ENCODE measurements at regions not wholly inside any gene's neighbourhood (a gene's known extent, or its start where the extent isn't known, plus 50 kb on each side); places are given as distances from the start of the nearest gene placed in this dataset.
A peak's percentile ranks its signal among the peaks of the same experiment; 100 is the strongest.

DNA sequence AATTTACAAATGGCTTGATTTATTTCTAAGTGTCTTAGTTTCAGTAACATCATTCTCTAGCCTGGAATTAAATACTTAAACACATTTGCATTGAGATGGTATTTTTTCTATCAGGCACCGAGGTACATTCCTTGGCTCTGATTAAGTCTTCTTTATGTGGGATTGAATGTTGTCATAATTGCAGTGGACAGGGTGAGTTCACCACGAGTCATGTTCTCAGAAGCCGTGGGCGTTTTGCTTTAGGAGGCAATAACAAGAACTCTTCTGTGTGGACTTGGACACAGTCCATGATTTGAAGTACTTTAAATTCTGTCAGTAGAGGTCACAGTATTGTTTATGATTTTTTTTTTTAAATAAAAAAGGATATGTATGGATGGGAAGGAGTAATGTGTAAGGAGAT is 57.1 kb upstream of the EFHC2 start:
- peak; percentile 42 for FAIRE-seq
- no peak overlapping the region for H3K4me2 ChIP-seq (ENCODE audit: insufficient read depth, low read length)
- TF ChIP-seq MCM2 (IDR thresholded peaks at IDR 0.05; ENCODE audit: low read depth) (no peak), HEY1 (CRISPR knock-in tag; IDR thresholded peaks at IDR 0.05; ENCODE audit: borderline replicate concordance) (no peak), EGR1 (conservative IDR thresholded peaks at IDR 0.05) (peak; percentile 79)
- TF ChIP-seq, protein P1, sequence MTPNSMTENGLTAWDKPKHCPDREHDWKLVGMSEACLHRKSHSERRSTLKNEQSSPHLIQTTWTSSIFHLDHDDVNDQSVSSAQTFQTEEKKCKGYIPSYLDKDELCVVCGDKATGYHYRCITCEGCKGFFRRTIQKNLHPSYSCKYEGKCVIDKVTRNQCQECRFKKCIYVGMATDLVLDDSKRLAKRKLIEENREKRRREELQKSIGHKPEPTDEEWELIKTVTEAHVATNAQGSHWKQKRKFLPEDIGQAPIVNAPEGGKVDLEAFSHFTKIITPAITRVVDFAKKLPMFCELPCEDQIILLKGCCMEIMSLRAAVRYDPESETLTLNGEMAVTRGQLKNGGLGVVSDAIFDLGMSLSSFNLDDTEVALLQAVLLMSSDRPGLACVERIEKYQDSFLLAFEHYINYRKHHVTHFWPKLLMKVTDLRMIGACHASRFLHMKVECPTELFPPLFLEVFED (CRISPR knock-in tag; conservative IDR thresholded peaks at IDR 0.05): no peak
- TF ChIP-seq, protein P2, sequence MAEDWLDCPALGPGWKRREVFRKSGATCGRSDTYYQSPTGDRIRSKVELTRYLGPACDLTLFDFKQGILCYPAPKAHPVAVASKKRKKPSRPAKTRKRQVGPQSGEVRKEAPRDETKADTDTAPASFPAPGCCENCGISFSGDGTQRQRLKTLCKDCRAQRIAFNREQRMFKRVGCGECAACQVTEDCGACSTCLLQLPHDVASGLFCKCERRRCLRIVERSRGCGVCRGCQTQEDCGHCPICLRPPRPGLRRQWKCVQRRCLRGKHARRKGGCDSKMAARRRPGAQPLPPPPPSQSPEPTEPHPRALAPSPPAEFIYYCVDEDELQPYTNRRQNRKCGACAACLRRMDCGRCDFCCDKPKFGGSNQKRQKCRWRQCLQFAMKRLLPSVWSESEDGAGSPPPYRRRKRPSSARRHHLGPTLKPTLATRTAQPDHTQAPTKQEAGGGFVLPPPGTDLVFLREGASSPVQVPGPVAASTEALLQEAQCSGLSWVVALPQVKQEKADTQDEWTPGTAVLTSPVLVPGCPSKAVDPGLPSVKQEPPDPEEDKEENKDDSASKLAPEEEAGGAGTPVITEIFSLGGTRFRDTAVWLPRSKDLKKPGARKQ (CRISPR knock-in tag; IDR thresholded peaks at IDR 0.05): no peak
- WGBS (ENCODE audit: insufficient coverage, low coverage, missing lambda C conversion rate): 0% methylated on average over 4 of the region's 4 CpGs
- H4K20me1 ChIP-seq (replicated peaks; ENCODE audit: control insufficient read depth, insufficient read depth, low read length): no peaks in the 10 kb centered on the region
- intact Hi-C loops (cut with micrococcal nuclease) (no loop called here), in situ Hi-C loops (cut with MboI) (no loop called here)
- CTCF ChIA-PET (ENCODE audit: low intra/inter-chr PET ratio): no interaction called here
- no peaks in the 10 kb centered on the region for H3K9me3 ChIP-seq (replicated peaks; ENCODE audit: control insufficient read depth, insufficient read depth, low read depth, low read length)
- H3K27me3 ChIP-seq (ENCODE audit: control insufficient read depth in 2 of 2, insufficient read depth in 2 of 2, low read length in 2 of 2): no peaks in the 10 kb centered on the region
- H2AFZ ChIP-seq (ENCODE audit: low read depth, low read length): no peak overlapping the region
- no peak overlapping the region for H3K4me3 ChIP-seq
- no peaks in the 10 kb centered on the region for H3K4me1 ChIP-seq (replicated peaks in 1 of 2; ENCODE audit: control insufficient read depth in 2 of 2, insufficient read depth in 2 of 2, low read length in 2 of 2)
- no peak overlapping the region for H3K27ac ChIP-seq (ENCODE audit: extremely low read depth, low read depth, low read length)
- no TSS peak for BruUV-seq (replicated peaks)
- no peaks in the 10 kb centered on the region for H3K79me2 ChIP-seq (ENCODE audit: control insufficient read depth, insufficient read depth, low read length)
- H3K9ac ChIP-seq (ENCODE audit: insufficient read depth in 1 of 2, low read depth in 2 of 2, low read length in 2 of 2): no peak overlapping the region
- POLR2A ChIA-PET: interaction anchor here (0.6 kb wide), 1 partner anchor 25 kb away, joined by 3 read pairs; no protein-coding TSS in a partner anchor
- ATAC-seq: no peak
- peak in 1 of 4 experiments; percentile 46 for DNase-seq (ENCODE audit: extremely low read depth in 1 of 4, low spot score in 3 of 4)
- H3K36me3 ChIP-seq (ENCODE audit: control insufficient read depth, insufficient read depth, low read length): no peaks in the 10 kb centered on the region
- no peaks in the 10 kb centered on the region for H3K9me1 ChIP-seq (ENCODE audit: control insufficient read depth, insufficient read depth, low read length)

Data from K562 (cell line).